Uterus (tissue), 3 donors: ENCODE measurements at regions not wholly inside any gene's neighbourhood (a gene's known extent, or its start where the extent isn't known, plus 50 kb on each side); places are given as distances from the start of the nearest gene placed in this dataset.

Experiments used
- DNase-seq, 2 donors: peaks; one replicate each; pipeline ENCODE4 v3.0.0-alpha.2; 2019 to 2020
- H3K27ac ChIP-seq, 2 donors: fragments of 200-600 bp; sonication (generic); 1 replicate in 1 of 2; 2 replicates in 1 of 2; pipeline ENCODE4 v1.5.1; 2016 to 2018
- H3K27me3 ChIP-seq, 2 donors: fragments of 200-600 bp; sonication (generic); one replicate each; pipeline ENCODE4 v1.5.1; 2018 to 2019; ENCODE audit warnings: control low read depth in 1 of 2
- H3K36me3 ChIP-seq, 2 donors: fragments of 200-600 bp; sonication (generic); one replicate each; pipeline ENCODE4 v1.5.1; 2019; ENCODE audit warnings: control low read depth in 1 of 2
- H3K4me1 ChIP-seq, 2 donors: fragments of 200-600 bp; sonication (generic); one replicate each; pipeline ENCODE4 v1.5.1; 2018 to 2019; ENCODE audit warnings: control low read depth in 1 of 2
- H3K4me3 ChIP-seq, 2 donors: fragments of 200-600 bp; sonication (generic); 1 replicate in 1 of 2; 2 replicates in 1 of 2; pipeline ENCODE4 v1.5.1; 2018 to 2019; ENCODE audit warnings: mild to moderate bottlenecking in 1 of 2
- H3K9me3 ChIP-seq, 2 donors: fragments of 200-600 bp; sonication (generic); one replicate each; pipeline ENCODE4 v1.5.1; 2019; ENCODE audit warnings: control low read depth in 1 of 2
- POLR2A ChIP-seq, 2 donors: fragments of 450-650 bp; IDR thresholded peaks; one replicate each; pipeline ENCODE4 v1.6.1; 2016; ENCODE audit warnings: antibody characterized with exemption in 2 of 2, mild to moderate bottlenecking in 1 of 2, moderate library complexity in 1 of 2
- intact Hi-C: fragments of 100-400 bp; cut with DNase I; formaldehyde crosslinking; loops from one replicate; pipeline ENCODE4 v1.15.1; 2023; ENCODE audit warnings: low total_unique reads
- TF ChIP-seq, protein P1 (sequence below), 4 experiments: fragments of 200-600 bp in 2 of 4; fragments of 450-650 bp in 2 of 4; sonication (generic) in 2 of 4; IDR thresholded peaks; one replicate each; pipeline ENCODE4 v1.5.1; 2016 to 2019; ENCODE audit warnings: antibody characterized with exemption in 4 of 4, mild to moderate bottlenecking in 2 of 4, moderate library complexity in 1 of 4
- donor health status: DM: yes; HTN: yes; CAD: no.

GRCh38 chr5:162391833-162392232 lies 324.3 kb downstream of the GABRG2 start:
- Histone ChIP-seq H3K27me3 (no peaks in the 10 kb centered on the region), H3K36me3 (no peaks in the 10 kb centered on the region), H3K4me1 (no peaks in the 10 kb centered on the region), H3K4me3 (no peak overlapping the region), H3K9me3 (no peaks in the 10 kb centered on the region), H3K27ac (no peak overlapping the region)
- TF ChIP-seq POLR2A (IDR thresholded peaks at IDR 0.05) = no peak
- TF ChIP-seq, protein P1, sequence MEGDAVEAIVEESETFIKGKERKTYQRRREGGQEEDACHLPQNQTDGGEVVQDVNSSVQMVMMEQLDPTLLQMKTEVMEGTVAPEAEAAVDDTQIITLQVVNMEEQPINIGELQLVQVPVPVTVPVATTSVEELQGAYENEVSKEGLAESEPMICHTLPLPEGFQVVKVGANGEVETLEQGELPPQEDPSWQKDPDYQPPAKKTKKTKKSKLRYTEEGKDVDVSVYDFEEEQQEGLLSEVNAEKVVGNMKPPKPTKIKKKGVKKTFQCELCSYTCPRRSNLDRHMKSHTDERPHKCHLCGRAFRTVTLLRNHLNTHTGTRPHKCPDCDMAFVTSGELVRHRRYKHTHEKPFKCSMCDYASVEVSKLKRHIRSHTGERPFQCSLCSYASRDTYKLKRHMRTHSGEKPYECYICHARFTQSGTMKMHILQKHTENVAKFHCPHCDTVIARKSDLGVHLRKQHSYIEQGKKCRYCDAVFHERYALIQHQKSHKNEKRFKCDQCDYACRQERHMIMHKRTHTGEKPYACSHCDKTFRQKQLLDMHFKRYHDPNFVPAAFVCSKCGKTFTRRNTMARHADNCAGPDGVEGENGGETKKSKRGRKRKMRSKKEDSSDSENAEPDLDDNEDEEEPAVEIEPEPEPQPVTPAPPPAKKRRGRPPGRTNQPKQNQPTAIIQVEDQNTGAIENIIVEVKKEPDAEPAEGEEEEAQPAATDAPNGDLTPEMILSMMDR (IDR thresholded peaks at IDR 0.05) = no peak
- intact Hi-C loops = no loop called here
- no peak for DNase-seq

GRCh38 chr5:162392336-162392735 lies 324.8 kb downstream of the GABRG2 start:
- TF ChIP-seq POLR2A (IDR thresholded peaks at IDR 0.05) = no peak
- TF ChIP-seq, protein P1 (IDR thresholded peaks at IDR 0.05) = no peak

GRCh38 chr5:162393534-162393933 lies 326.0 kb downstream of the GABRG2 start:
- Histone ChIP-seq H3K27me3 (no peaks in the 10 kb centered on the region), H3K4me1 (no peaks in the 10 kb centered on the region), H3K9me3 (no peaks in the 10 kb centered on the region), H3K27ac (no peak overlapping the region), H3K36me3 (no peaks in the 10 kb centered on the region), H3K4me3 (no peak overlapping the region)
- no peak for DNase-seq
- TF ChIP-seq, protein P1 (IDR thresholded peaks at IDR 0.05) = no peak
- no peak for TF ChIP-seq POLR2A (IDR thresholded peaks at IDR 0.05)
- intact Hi-C loops = no loop called here

More at GRCh38 chr5:162392336-162392735, 324.8 kb downstream of the GABRG2 start:
- intact Hi-C loops = no loop called here
- H3K36me3 ChIP-seq = no peaks in the 10 kb centered on the region
- H3K27me3 ChIP-seq = no peaks in the 10 kb centered on the region
- no peak overlapping the region for H3K27ac ChIP-seq
- no peaks in the 10 kb centered on the region for H3K4me1 ChIP-seq
- no peak overlapping the region for H3K4me3 ChIP-seq
- H3K9me3 ChIP-seq = no peaks in the 10 kb centered on the region
- no peak for DNase-seq

- H3K36me3 ChIP-seq = no peaks in the 10 kb centered on the region
- no peak overlapping the region for H3K27ac ChIP-seq
- no peaks in the 10 kb centered on the region for H3K27me3 ChIP-seq
- TF ChIP-seq, protein P1 (IDR thresholded peaks at IDR 0.05) = no peak
- TF ChIP-seq POLR2A (IDR thresholded peaks at IDR 0.05) = no peak
- no peak for DNase-seq
- no peaks in the 10 kb centered on the region for H3K9me3 ChIP-seq
- H3K4me3 ChIP-seq = no peak overlapping the region
- intact Hi-C loops = no loop called here
- H3K4me1 ChIP-seq = no peaks in the 10 kb centered on the region
Measured at GRCh38 chr5:162407614-162408013, 340.0 kb downstream of the GABRG2 start.

- no peak overlapping the region for H3K27ac ChIP-seq
- TF ChIP-seq, protein P1 (IDR thresholded peaks at IDR 0.05) = no peak
- TF ChIP-seq POLR2A (IDR thresholded peaks at IDR 0.05) = no peak
- no peaks in the 10 kb centered on the region for H3K4me1 ChIP-seq
- intact Hi-C loops = no loop called here
- no peaks in the 10 kb centered on the region for H3K27me3 ChIP-seq
- no peak overlapping the region for H3K4me3 ChIP-seq
- no peaks in the 10 kb centered on the region for H3K9me3 ChIP-seq
- no peaks in the 10 kb centered on the region for H3K36me3 ChIP-seq
- DNase-seq = no peak
Measured at GRCh38 chr5:162410365-162410764, 342.8 kb downstream of the GABRG2 start.
